Activated CD8-positive, alpha-beta T cell treated with anti-CD3 and anti-CD28 coated beads for 36 hours (primary cell): ENCODE measurements at regions not wholly inside any gene's neighbourhood (a gene's known extent, or its start where the extent isn't known, plus 50 kb on each side); places are given as distances from the start of the nearest gene placed in this dataset.

ENCODE experiments used
- ATAC-seq: fragments of 200-7000 bp; cut with Tn5 transposase; one replicate; pipeline ENCODE4 v1.10.0; 2021; ENCODE audit warnings: mild to moderate bottlenecking, moderate library complexity
- CTCF ChIA-PET: fragments of 350-600 bp; sonication (Branson Sonifier 250); formaldehyde crosslinking; loops from one replicate; lab custom pipeline; 2021; ENCODE audit warnings: antibody characterized with exemption; lab: Charles Lee
- POLR2A ChIA-PET: fragments of 350-600 bp; sonication (Branson Sonifier 250); formaldehyde crosslinking; loops from one replicate; lab custom pipeline; 2021; ENCODE audit warnings: antibody characterized with exemption; lab: Charles Lee
- DNase-seq: peaks from one replicate; pipeline ENCODE4 v3.0.0-alpha.2; 2020
- H3K27ac Mint-ChIP-seq: one replicate; pipeline ENCODE4 v1.8.0; 2021; ENCODE audit warnings: mild to moderate bottlenecking, mixed read lengths
- H3K27me3 Mint-ChIP-seq: one replicate; pipeline ENCODE4 v1.8.0; 2021; ENCODE audit warnings: mixed read lengths
- H3K36me3 Mint-ChIP-seq: one replicate; pipeline ENCODE4 v1.8.0; 2021; ENCODE audit warnings: low read depth, mixed read lengths
- H3K4me1 Mint-ChIP-seq: one replicate; pipeline ENCODE4 v1.8.0; 2021; ENCODE audit warnings: low read depth, mixed read lengths
- H3K4me3 Mint-ChIP-seq: one replicate; pipeline ENCODE4 v1.8.0; 2021; ENCODE audit warnings: mild to moderate bottlenecking, moderate library complexity, mixed read lengths
- H3K9me3 Mint-ChIP-seq: one replicate; pipeline ENCODE4 v1.8.0; 2021; ENCODE audit warnings: mixed read lengths
- intact Hi-C: fragments of 100-400 bp; cut with micrococcal nuclease; formaldehyde crosslinking; loops from one replicate; pipeline ENCODE4 v1.10.0; 2022
- TF ChIP-seq, protein P1 (sequence below): fragments of 200-600 bp; IDR thresholded peaks from one replicate; pipeline ENCODE4 v1.8.0; 2022; ENCODE audit warnings: antibody characterized with exemption, mild to moderate bottlenecking

DNA sequence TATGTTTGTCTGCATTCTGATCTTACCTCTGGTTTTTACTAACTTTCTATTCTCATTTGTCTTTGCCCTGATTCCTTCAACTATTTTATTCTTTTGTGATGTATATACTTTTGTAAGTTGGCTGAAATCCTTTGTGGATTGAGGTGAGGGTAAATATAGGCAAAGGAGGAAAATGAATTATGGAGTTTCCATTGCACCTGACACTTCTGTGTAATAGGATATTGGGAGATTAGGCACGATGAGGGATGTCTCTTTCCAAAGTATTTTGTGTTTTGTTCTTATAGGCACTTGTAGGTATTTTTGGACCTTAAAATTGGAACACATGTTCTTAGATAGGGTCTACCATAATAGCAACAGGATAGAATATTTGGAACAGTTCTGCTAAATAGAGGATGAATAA, 76.4 kb downstream of the HRH4 start:
- no peaks in the 10 kb centered on the region for H3K9me3 Mint-ChIP-seq
- ATAC-seq (no peak), DNase-seq (no peak)
- no peaks in the 10 kb centered on the region for H3K36me3 Mint-ChIP-seq
- intact Hi-C loops: no loop called here
- CTCF ChIA-PET: interaction anchor here (1.7 kb wide), 1 partner anchor 22 kb away, joined by 4 read pairs; no protein-coding TSS in a partner anchor
- no peak overlapping the region for H3K27ac Mint-ChIP-seq
- POLR2A ChIA-PET: no interaction called here
- H3K4me1 Mint-ChIP-seq: no peaks in the 10 kb centered on the region
- peaks cover 11% of the 10 kb centered on the region for H3K27me3 Mint-ChIP-seq
- H3K4me3 Mint-ChIP-seq: no peak overlapping the region
- TF ChIP-seq, protein P1, sequence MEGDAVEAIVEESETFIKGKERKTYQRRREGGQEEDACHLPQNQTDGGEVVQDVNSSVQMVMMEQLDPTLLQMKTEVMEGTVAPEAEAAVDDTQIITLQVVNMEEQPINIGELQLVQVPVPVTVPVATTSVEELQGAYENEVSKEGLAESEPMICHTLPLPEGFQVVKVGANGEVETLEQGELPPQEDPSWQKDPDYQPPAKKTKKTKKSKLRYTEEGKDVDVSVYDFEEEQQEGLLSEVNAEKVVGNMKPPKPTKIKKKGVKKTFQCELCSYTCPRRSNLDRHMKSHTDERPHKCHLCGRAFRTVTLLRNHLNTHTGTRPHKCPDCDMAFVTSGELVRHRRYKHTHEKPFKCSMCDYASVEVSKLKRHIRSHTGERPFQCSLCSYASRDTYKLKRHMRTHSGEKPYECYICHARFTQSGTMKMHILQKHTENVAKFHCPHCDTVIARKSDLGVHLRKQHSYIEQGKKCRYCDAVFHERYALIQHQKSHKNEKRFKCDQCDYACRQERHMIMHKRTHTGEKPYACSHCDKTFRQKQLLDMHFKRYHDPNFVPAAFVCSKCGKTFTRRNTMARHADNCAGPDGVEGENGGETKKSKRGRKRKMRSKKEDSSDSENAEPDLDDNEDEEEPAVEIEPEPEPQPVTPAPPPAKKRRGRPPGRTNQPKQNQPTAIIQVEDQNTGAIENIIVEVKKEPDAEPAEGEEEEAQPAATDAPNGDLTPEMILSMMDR: no peak

DNA sequence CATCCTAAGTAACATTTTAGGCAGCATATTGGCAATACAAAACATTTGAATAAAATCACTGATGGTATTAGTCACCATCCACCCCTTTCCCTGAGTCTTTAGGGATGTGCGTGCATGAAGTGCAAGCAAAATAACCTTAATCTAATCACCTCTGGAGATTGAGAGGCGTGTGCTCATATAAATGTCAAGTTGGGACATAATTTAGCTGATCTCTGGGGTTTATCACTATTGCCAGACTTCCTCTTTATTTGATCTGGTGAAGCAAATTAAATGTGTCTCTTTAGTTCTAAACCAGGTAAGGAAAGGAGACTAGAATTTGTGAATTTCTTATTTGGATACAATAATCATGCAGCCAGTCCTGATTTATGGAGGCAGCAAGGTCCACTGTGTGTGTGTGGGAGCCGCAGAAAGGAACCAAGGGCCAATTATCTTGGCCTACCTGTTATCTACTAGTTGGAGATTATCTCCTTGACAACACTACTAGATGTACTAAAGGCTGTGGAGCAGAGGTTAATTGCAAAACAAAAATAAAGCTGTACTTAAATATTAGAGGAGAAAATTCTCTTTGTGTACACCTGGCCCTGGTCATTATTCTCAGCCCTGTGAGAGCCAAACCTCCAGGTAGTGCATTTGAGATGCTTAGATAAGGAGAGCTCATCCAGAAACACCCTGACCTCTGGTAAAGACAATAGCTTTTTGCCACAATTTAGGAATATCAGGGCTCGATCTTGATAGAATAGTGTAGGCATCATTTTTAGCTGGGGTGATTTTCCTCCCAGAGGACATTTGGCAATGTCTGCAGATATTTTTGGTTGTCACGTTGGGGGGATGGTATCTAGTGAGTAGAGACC, 78.2 kb downstream of the HRH4 start:
- ATAC-seq: no peak
- Mint-ChIP-seq H3K36me3 (no peaks in the 10 kb centered on the region), H3K4me3 (no peak overlapping the region), H3K9me3 (no peaks in the 10 kb centered on the region), H3K4me1 (no peaks in the 10 kb centered on the region), H3K27ac (no peak overlapping the region), H3K27me3 (peaks cover 2% of the 10 kb centered on the region)
- intact Hi-C loops: no loop called here
- CTCF ChIA-PET: interaction anchor here (1.8 kb wide), 1 partner anchor 8 kb away, joined by 4 read pairs; no protein-coding TSS in a partner anchor
- TF ChIP-seq, protein P1: no peak
- DNase-seq: no peak
- POLR2A ChIA-PET: no interaction called here

DNA sequence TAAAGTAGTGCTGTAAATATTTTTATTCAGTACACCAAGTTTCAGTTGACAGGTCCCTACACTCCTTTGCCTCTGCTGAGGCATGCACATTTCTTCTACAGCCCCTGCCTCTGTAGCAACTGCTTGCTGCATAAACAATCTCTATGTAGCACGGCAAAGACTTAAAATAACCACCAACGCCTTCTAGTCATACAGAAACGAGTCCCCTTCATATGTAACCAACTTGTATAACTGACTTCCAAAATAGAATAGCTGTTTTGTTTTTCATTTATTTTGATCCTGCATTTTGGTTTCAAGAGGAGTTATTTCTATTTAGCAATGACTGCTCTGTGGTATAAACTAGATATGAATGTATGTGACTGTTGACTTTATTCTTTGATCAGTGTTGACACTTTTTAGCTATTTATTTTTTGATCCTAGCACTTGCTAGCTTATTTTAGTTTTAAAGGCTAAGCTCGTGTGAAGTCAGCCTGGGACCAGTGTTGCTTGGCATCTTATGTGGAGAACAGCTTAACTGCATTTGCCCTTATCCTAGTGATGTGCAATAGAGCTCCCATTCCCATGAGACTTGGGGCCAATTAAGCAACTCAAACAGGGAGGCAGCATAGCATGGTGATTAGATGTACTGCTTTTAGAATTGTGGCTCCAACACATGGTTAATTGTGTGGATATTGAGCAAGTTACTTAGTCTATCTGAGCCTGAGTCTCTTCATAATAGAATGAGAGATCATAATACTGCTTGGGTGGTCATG, 79.6 kb downstream of the HRH4 start:
- ATAC-seq: no peak
- Mint-ChIP-seq H3K27ac (no peak overlapping the region), H3K9me3 (no peaks in the 10 kb centered on the region), H3K4me3 (no peak overlapping the region), H3K36me3 (no peaks in the 10 kb centered on the region), H3K4me1 (no peaks in the 10 kb centered on the region), H3K27me3 (no peaks in the 10 kb centered on the region)
- ChIA-PET POLR2A (interaction anchor here (1.0 kb wide), 1 partner anchor 30 kb away, joined by 6 read pairs; no protein-coding TSS in a partner anchor), CTCF (interaction anchor here (1.0 to 1.8 kb wide), 2 partner anchors 9 to 187 kb away, joined by 3 to 4 read pairs; no protein-coding TSS in a partner anchor)
- DNase-seq: no peak
- intact Hi-C loops: no loop called here
- TF ChIP-seq, protein P1: no peak

DNA sequence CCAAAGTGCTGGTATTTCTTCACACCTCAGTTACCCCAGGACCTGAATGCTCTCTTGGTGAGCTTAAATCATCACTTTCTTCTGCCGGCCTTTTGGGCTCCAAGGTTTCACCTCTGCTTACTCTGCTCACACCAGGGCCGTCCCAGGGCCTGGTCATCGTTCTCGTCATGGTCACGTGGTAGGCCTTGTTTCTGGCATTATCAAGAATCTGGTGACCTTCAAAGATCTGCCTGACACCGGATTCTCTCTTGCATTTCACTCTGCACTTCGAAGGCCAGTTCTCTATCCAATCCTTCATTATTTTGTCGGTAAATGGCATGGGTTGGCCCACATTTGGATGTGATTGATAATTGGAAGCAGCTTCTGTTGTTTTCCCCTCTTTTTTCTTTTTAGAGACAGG, 80.5 kb downstream of the HRH4 start:
- Mint-ChIP-seq H3K36me3 (no peaks in the 10 kb centered on the region), H3K27me3 (no peaks in the 10 kb centered on the region), H3K4me3 (no peak overlapping the region), H3K4me1 (no peaks in the 10 kb centered on the region), H3K27ac (no peak overlapping the region), H3K9me3 (no peaks in the 10 kb centered on the region)
- DNase-seq (no peak), ATAC-seq (no peak)
- TF ChIP-seq, protein P1: no peak
- intact Hi-C loops: no loop called here
- POLR2A ChIA-PET: interaction anchor here (1.0 kb wide), 1 partner anchor 30 kb away, joined by 6 read pairs; no protein-coding TSS in a partner anchor
- CTCF ChIA-PET: no interaction called here
